ENCODE measurements at regions not wholly inside any gene's neighbourhood (a gene's known extent, or its start where the extent isn't known, plus 50 kb on each side); places are given as distances from the start of the nearest gene placed in this dataset.

- H3K4me3 ChIP-seq (replicated peaks; ENCODE audit: low read depth, low read length), result no peak overlapping the region
- DNase-seq (ENCODE audit: low read depth), result no peak
- TF ChIP-seq CTCF (IDR thresholded peaks at IDR 0.05; ENCODE audit: low read length, missing control alignments), result no peak
Observed at GRCh38 chr5:30000231-30000630, 1193.3 kb upstream of the CDH6 start.

GRCh38 chr5:29995154-29995553, 1198.3 kb upstream of the CDH6 start:
- H3K4me3 ChIP-seq (replicated peaks; ENCODE audit: low read depth, low read length), result no peak overlapping the region
- TF ChIP-seq CTCF (IDR thresholded peaks at IDR 0.05; ENCODE audit: low read length, missing control alignments), result no peak
- no peak for DNase-seq (ENCODE audit: low read depth)

GRCh38 chr5:29994519-29994918, 1199.0 kb upstream of the CDH6 start:
- DNase-seq (ENCODE audit: low read depth), result no peak
- H3K4me3 ChIP-seq (replicated peaks; ENCODE audit: low read depth, low read length), result no peak overlapping the region
- no peak for TF ChIP-seq CTCF (IDR thresholded peaks at IDR 0.05; ENCODE audit: low read length, missing control alignments)

GRCh38 chr5:29993286-29993685, 1200.2 kb upstream of the CDH6 start:
- no peak overlapping the region for H3K4me3 ChIP-seq (replicated peaks; ENCODE audit: low read depth, low read length)
- no peak for DNase-seq (ENCODE audit: low read depth)
- no peak for TF ChIP-seq CTCF (IDR thresholded peaks at IDR 0.05; ENCODE audit: low read length, missing control alignments)

- no peak overlapping the region for H3K4me3 ChIP-seq (replicated peaks; ENCODE audit: low read depth, low read length)
- no peak for DNase-seq (ENCODE audit: low read depth)
- no peak for TF ChIP-seq CTCF (IDR thresholded peaks at IDR 0.05; ENCODE audit: low read length, missing control alignments)
Observed at GRCh38 chr5:29992248-29992647, 1201.2 kb upstream of the CDH6 start.

- no peak for DNase-seq (ENCODE audit: low read depth)
- no peak overlapping the region for H3K4me3 ChIP-seq (replicated peaks; ENCODE audit: low read depth, low read length)
- no peak for TF ChIP-seq CTCF (IDR thresholded peaks at IDR 0.05; ENCODE audit: low read length, missing control alignments)
Observed at GRCh38 chr5:29990681-29991080, 1202.8 kb upstream of the CDH6 start.

- H3K4me3 ChIP-seq (replicated peaks; ENCODE audit: low read depth, low read length), result no peak overlapping the region
- no peak for TF ChIP-seq CTCF (IDR thresholded peaks at IDR 0.05; ENCODE audit: low read length, missing control alignments)
- DNase-seq (ENCODE audit: low read depth), result no peak
Observed at GRCh38 chr5:29984156-29984540, 1209.3 kb upstream of the CDH6 start.

Data from fibroblast of pulmonary artery (primary cell).